MM.1S (cell line): ENCODE measurements at regions not wholly inside any gene's neighbourhood (a gene's known extent, or its start where the extent isn't known, plus 50 kb on each side); places are given as distances from the start of the nearest gene placed in this dataset.

ENCODE experiments used
- DNase-seq: peaks from one replicate; pipeline ENCODE4 v3.0.0-alpha.2; 2015
- H2AFZ ChIP-seq: fragments of 300-600 bp; sonication (generic); 2 replicates; pipeline ENCODE4 v1.6.0; 2016; ENCODE audit warnings: antibody characterized with exemption, low read length
- H3F3A ChIP-seq: fragments of 300-600 bp; sonication (generic); 2 replicates; pipeline ENCODE4 v1.6.1; 2016; ENCODE audit warnings: mild to moderate bottlenecking, antibody characterized with exemption, low read length, moderate library complexity, mixed read lengths; ENCODE audit not compliant: insufficient read depth
- H3K27ac ChIP-seq: fragments of 300-600 bp; sonication (generic); 2 replicates; pipeline ENCODE4 v1.5.1; 2016; ENCODE audit warnings: mild to moderate bottlenecking, low read length
- H3K27me3 ChIP-seq: fragments of 300-600 bp; sonication (generic); replicated peaks from 2 replicates; pipeline ENCODE4 v1.6.0; 2016; ENCODE audit warnings: low read length; ENCODE audit not compliant: insufficient read depth
- H3K36me3 ChIP-seq: fragments of 300-600 bp; sonication (generic); replicated peaks from 2 replicates; pipeline ENCODE4 v1.6.1; 2016; ENCODE audit warnings: mild to moderate bottlenecking, low read length, mixed read lengths; ENCODE audit not compliant: insufficient read depth
- H3K4me1 ChIP-seq: fragments of 300-600 bp; sonication (generic); 2 replicates; pipeline ENCODE4 v1.6.1; 2016; ENCODE audit warnings: low read length, mixed read lengths
- H3K4me2 ChIP-seq: fragments of 300-600 bp; sonication (generic); 2 replicates; pipeline ENCODE4 v1.6.0; 2016; ENCODE audit warnings: low read depth, low read length
- H3K4me3 ChIP-seq: fragments of 300-600 bp; sonication (generic); 2 replicates; pipeline ENCODE4 v1.5.1; 2016; ENCODE audit warnings: low read length, mixed read lengths
- H3K79me2 ChIP-seq: fragments of 300-600 bp; sonication (generic); 2 replicates; pipeline ENCODE4 v1.6.1; 2016; ENCODE audit warnings: mixed run types, low read length, mixed read lengths
- H3K9ac ChIP-seq: fragments of 300-600 bp; sonication (generic); 2 replicates; pipeline ENCODE4 v1.6.1; 2016; ENCODE audit warnings: low read length, mixed read lengths
- H3K9me2 ChIP-seq: fragments of 300-600 bp; sonication (generic); replicated peaks from 2 replicates; pipeline ENCODE4 v1.6.1; 2016; ENCODE audit warnings: mild to moderate bottlenecking, low read length, mixed read lengths; ENCODE audit not compliant: insufficient read depth
- H3K9me3 ChIP-seq: fragments of 300-600 bp; sonication (generic); replicated peaks from 2 replicates; pipeline ENCODE4 v1.6.1; 2016; ENCODE audit warnings: mild to moderate bottlenecking, low read length, mixed read lengths; ENCODE audit not compliant: insufficient read depth
- H4K20me1 ChIP-seq: fragments of 300-600 bp; sonication (generic); 2 replicates; pipeline ENCODE4 v1.6.1; 2016; ENCODE audit warnings: mild to moderate bottlenecking, low read length, moderate library complexity, mixed read lengths; ENCODE audit not compliant: insufficient read depth
- CTCF ChIP-seq: fragments of 300-600 bp; sonication (generic); IDR thresholded peaks from 2 replicates; pipeline ENCODE4 v1.5.1; 2016; ENCODE audit warnings: antibody characterized with exemption, low read length, mixed read lengths
- EZH2 ChIP-seq: fragments of 300-600 bp; sonication (generic); optimal IDR thresholded peaks from 2 replicates; pipeline ENCODE3; 2017; ENCODE audit warnings: low read depth, mild to moderate bottlenecking, antibody characterized with exemption, low read length, mixed read lengths
- EZH2phosphoT487 ChIP-seq: fragments of 300-600 bp; sonication (generic); IDR thresholded peaks from 2 replicates; pipeline ENCODE4 v1.6.1; 2018; ENCODE audit warnings: antibody characterized with exemption, low read length

GRCh38 chr5:72741805-72742204 lies 74.7 kb upstream of the TNPO1 start:
- H3K27ac ChIP-seq = no peak overlapping the region
- no peaks in the 10 kb centered on the region for H3K9me2 ChIP-seq
- H3K4me2 ChIP-seq = no peak overlapping the region
- H3K36me3 ChIP-seq = no peaks in the 10 kb centered on the region
- no peaks in the 10 kb centered on the region for H3K9me3 ChIP-seq
- no peaks in the 10 kb centered on the region for H3K79me2 ChIP-seq
- no peak for DNase-seq
- no peak overlapping the region for H3K4me3 ChIP-seq
- H4K20me1 ChIP-seq = no peaks in the 10 kb centered on the region
- no peak for TF ChIP-seq EZH2phosphoT487
- TF ChIP-seq EZH2 = no peak
- no peak for TF ChIP-seq CTCF
- no peaks in the 10 kb centered on the region for H3F3A ChIP-seq
- H3K27me3 ChIP-seq = no peaks in the 10 kb centered on the region
- H3K9ac ChIP-seq = no peak overlapping the region
- no peaks in the 10 kb centered on the region for H3K4me1 ChIP-seq
- no peak overlapping the region for H2AFZ ChIP-seq

- no peaks in the 10 kb centered on the region for H3K9me3 ChIP-seq
- no peak for DNase-seq
These were observed 82.7 kb upstream of the TNPO1 start for GRCh38 chr5:72733810-72734209.

DNA sequence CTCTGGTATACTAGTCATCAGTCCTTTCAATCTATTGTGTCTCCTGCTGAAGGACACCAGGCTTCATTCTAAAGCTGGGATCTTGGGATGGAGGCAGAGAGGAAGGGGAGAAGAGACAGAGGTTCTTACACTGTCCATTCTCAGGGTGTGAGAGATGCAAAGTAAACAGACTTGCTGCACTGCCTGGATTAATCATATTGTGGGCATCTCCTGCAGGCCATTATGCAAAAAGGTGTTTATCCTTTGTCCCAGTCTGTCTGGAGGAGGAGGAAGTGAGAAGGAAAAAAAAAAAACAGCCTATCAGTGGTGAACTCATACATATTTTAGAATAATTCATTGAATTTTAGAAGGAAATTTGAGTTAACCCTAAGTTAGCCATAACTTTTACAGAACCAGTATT lies 92.9 kb upstream of the TNPO1 start:
- Histone ChIP-seq H3K36me3 (no peaks in the 10 kb centered on the region), H3F3A (no peaks in the 10 kb centered on the region), H3K4me3 (no peak overlapping the region), H3K9me3 (no peaks in the 10 kb centered on the region), H3K4me2 (no peak overlapping the region), H3K27me3 (no peaks in the 10 kb centered on the region), H3K27ac (no peak overlapping the region), H3K79me2 (no peaks in the 10 kb centered on the region), H3K9ac (no peak overlapping the region), H3K9me2 (no peaks in the 10 kb centered on the region), H2AFZ (no peak overlapping the region), H3K4me1 (no peaks in the 10 kb centered on the region), H4K20me1 (no peaks in the 10 kb centered on the region)
- TF ChIP-seq EZH2phosphoT487 = no peak
- no peak for TF ChIP-seq CTCF
- TF ChIP-seq EZH2 = no peak
- no peak for DNase-seq

More at GRCh38 chr5:72733810-72734209, 82.7 kb upstream of the TNPO1 start:
- Histone ChIP-seq H4K20me1 (no peaks in the 10 kb centered on the region), H3K27me3 (no peaks in the 10 kb centered on the region), H3K9me2 (no peaks in the 10 kb centered on the region), H2AFZ (no peak overlapping the region), H3K36me3 (no peaks in the 10 kb centered on the region), H3K4me3 (no peak overlapping the region), H3K27ac (no peak overlapping the region), H3K4me1 (no peaks in the 10 kb centered on the region), H3K4me2 (no peak overlapping the region), H3K79me2 (no peaks in the 10 kb centered on the region), H3F3A (no peaks in the 10 kb centered on the region), H3K9ac (no peak overlapping the region)
- TF ChIP-seq EZH2 (no peak), EZH2phosphoT487 (no peak), CTCF (no peak)
